ENCODE measurements at regions not wholly inside any gene's neighbourhood (a gene's known extent, or its start where the extent isn't known, plus 50 kb on each side); places are given as distances from the start of the nearest gene placed in this dataset.

DNA sequence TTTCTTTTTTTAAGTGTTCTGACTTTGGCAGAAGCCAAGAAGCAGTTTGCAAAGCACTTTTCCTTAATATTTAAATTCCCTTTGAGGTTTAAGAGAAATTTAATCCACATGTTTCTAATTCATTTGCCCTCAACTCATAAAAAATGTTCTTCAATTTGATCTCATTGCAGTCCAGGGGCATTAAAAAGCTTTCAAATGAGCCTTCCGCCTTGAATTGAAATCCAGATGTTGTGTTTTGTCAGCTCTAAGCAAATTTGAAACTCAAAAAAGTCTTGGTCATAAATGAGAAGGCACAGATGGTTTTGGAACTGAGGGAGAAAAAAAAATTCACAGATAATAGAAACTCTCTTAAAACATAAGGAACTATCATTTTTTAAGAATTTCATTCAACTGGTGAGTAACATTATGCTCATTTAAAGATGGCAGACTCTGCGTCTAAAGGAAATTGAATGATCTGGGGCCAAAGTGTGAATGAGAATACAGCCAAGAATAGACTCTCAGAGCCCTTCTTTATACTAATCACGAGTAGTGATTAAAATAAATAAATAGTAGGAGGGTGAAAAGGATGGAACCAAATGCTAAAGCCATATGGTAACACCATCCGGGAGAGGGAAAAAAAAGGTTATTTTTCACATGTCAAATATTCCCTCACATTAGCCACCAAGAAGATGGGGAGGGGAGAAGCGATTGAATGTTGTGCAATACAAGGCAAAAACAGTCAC, 1304.7 kb downstream of the CDH8 start:
- H3K9me3 ChIP-seq (ENCODE audit: low read depth): no peaks in the 10 kb centered on the region
- H3K36me3 ChIP-seq: no peaks in the 10 kb centered on the region
- TF ChIP-seq, protein P1, sequence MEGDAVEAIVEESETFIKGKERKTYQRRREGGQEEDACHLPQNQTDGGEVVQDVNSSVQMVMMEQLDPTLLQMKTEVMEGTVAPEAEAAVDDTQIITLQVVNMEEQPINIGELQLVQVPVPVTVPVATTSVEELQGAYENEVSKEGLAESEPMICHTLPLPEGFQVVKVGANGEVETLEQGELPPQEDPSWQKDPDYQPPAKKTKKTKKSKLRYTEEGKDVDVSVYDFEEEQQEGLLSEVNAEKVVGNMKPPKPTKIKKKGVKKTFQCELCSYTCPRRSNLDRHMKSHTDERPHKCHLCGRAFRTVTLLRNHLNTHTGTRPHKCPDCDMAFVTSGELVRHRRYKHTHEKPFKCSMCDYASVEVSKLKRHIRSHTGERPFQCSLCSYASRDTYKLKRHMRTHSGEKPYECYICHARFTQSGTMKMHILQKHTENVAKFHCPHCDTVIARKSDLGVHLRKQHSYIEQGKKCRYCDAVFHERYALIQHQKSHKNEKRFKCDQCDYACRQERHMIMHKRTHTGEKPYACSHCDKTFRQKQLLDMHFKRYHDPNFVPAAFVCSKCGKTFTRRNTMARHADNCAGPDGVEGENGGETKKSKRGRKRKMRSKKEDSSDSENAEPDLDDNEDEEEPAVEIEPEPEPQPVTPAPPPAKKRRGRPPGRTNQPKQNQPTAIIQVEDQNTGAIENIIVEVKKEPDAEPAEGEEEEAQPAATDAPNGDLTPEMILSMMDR (IDR thresholded peaks at IDR 0.05; ENCODE audit: low read depth, low read length): no peak
- no peak overlapping the region for H3K27ac ChIP-seq
- H3K4me3 ChIP-seq: no peak overlapping the region
- H3K27me3 ChIP-seq: no peaks in the 10 kb centered on the region
- DNase-seq (ENCODE audit: low read depth in 1 of 2, low spot score in 1 of 2): no peak
- H3K4me1 ChIP-seq (ENCODE audit: low read depth): no peaks in the 10 kb centered on the region

DNA sequence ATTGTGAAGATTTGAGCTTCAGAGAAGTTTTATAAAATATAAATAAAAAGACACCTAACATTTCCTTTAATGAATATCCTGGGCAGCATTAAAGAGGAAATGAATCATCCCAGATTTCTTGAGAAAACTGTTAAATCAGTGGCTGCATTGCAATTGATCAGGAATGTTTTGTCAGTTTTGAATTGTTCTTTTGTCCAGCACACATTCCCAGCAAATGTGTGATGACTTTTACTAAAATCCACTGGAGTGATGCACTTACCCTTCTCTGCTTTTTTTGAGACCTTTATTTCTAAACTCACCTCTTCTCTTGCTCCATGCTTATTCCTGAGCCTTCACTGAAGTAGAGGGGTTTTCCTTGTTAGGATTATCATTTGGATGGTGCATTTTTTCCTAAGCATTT, 1307.2 kb downstream of the CDH8 start:
- H3K27me3 ChIP-seq: no peaks in the 10 kb centered on the region
- H3K9me3 ChIP-seq (ENCODE audit: low read depth): no peaks in the 10 kb centered on the region
- H3K4me3 ChIP-seq: no peak overlapping the region
- no peaks in the 10 kb centered on the region for H3K4me1 ChIP-seq (ENCODE audit: low read depth)
- H3K27ac ChIP-seq: no peak overlapping the region
- no peaks in the 10 kb centered on the region for H3K36me3 ChIP-seq
- no peak for DNase-seq (ENCODE audit: low read depth in 1 of 2, low spot score in 1 of 2)
- TF ChIP-seq, protein P1 (IDR thresholded peaks at IDR 0.05; ENCODE audit: low read depth, low read length): no peak

DNA sequence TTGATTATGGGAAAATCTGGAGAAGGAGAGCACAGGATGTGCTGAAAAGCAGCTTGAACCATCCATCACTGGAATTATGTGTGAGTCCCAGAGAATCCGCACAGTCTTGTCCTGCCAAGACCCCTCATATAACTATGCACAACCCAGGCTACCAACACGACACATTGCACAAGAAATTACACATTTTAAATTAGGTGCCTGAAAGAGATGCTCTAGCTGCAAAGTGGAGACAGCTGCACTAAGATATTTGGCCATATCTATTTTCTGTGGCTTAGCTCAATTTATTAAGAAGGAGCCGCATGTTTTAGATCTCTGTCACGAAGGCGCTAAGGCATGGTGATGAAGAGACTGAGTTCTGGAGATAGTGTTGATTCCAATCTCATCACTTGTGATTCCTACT, 1308.4 kb downstream of the CDH8 start:
- no peak for DNase-seq (ENCODE audit: low read depth in 1 of 2, low spot score in 1 of 2)
- TF ChIP-seq, protein P1 (IDR thresholded peaks at IDR 0.05; ENCODE audit: low read depth, low read length): no peak
- no peak overlapping the region for H3K4me3 ChIP-seq
- H3K36me3 ChIP-seq: no peaks in the 10 kb centered on the region
- no peaks in the 10 kb centered on the region for H3K27me3 ChIP-seq
- H3K9me3 ChIP-seq (ENCODE audit: low read depth): no peaks in the 10 kb centered on the region
- H3K4me1 ChIP-seq (ENCODE audit: low read depth): no peaks in the 10 kb centered on the region
- H3K27ac ChIP-seq: no peak overlapping the region

DNA sequence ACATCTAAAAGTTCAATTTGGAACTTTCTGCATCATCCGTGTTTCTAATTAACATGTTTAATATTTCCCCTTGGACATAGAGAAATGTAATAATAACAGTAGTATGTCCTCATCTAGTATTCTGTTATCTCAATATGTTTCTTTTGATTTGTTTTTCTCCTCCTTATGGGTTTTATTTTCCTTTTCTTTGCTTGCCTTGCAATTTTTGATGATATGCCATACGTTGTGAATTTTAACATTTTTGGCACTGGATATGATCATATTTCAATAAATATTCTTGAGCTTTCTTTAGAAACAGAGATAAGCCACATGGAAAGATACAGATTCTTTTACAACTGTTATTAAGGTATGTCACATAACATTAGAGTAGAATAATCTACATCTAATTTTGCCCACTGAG, 1316.2 kb downstream of the CDH8 start:
- no peak for DNase-seq (ENCODE audit: low read depth in 1 of 2, low spot score in 1 of 2)
- TF ChIP-seq, protein P1 (IDR thresholded peaks at IDR 0.05; ENCODE audit: low read depth, low read length): no peak
- Histone ChIP-seq H3K4me3 (no peak overlapping the region), H3K9me3 (ENCODE audit: low read depth) (no peaks in the 10 kb centered on the region), H3K27me3 (no peaks in the 10 kb centered on the region), H3K27ac (no peak overlapping the region), H3K36me3 (no peaks in the 10 kb centered on the region), H3K4me1 (ENCODE audit: low read depth) (no peaks in the 10 kb centered on the region)

DNA sequence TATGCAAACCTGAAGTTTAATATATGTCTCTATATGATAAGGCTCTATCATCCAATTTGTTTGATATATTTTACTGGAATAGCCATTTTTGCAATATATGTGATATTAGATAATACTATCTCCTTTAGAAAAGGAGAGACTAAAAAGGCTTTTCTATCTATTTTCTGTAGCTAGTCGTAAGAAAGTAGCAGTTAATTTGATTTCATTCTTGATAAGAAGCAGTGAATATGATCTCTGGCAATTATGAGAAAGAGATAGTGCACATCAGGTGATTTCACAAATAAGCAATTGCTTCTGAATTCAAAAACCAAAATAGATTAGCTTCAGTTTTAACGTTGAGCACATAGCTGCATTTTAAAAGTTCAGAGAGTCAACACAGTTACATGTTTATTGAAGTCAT, 1318.4 kb downstream of the CDH8 start:
- no peak for DNase-seq (ENCODE audit: low read depth in 1 of 2, low spot score in 1 of 2)
- Histone ChIP-seq H3K9me3 (ENCODE audit: low read depth) (no peaks in the 10 kb centered on the region), H3K27me3 (no peaks in the 10 kb centered on the region), H3K4me3 (no peak overlapping the region), H3K4me1 (ENCODE audit: low read depth) (no peaks in the 10 kb centered on the region), H3K27ac (no peak overlapping the region), H3K36me3 (no peaks in the 10 kb centered on the region)
- TF ChIP-seq, protein P1 (IDR thresholded peaks at IDR 0.05; ENCODE audit: low read depth, low read length): no peak

Measured in cardiac muscle cell (in vitro differentiated cells and primary cell).